Loucy (cell line): ENCODE measurements at regions not wholly inside any gene's neighbourhood (a gene's known extent, or its start where the extent isn't known, plus 50 kb on each side); places are given as distances from the start of the nearest gene placed in this dataset.
A peak's percentile ranks its signal among the peaks of the same experiment; 100 is the strongest.

ENCODE experiments used
- H2AFZ ChIP-seq: fragments of 200-600 bp; sonication (generic); 2 replicates; pipeline ENCODE4 v1.6.0; 2016; ENCODE audit warnings: antibody characterized with exemption, mild to moderate bottlenecking, low read length, moderate library complexity
- H3F3A ChIP-seq: fragments of 200-600 bp; 2 replicates; pipeline ENCODE4 v1.6.0; 2016; ENCODE audit warnings: antibody characterized with exemption, low read depth, mild to moderate bottlenecking
- H3K27me3 ChIP-seq: fragments of 200-600 bp; sonication (generic); 2 replicates; pipeline ENCODE4 v1.6.1; 2014; ENCODE audit warnings: low read length, mild to moderate bottlenecking; ENCODE audit not compliant: insufficient read depth, poor library complexity, severe bottlenecking
- H3K36me3 ChIP-seq: fragments of 200-600 bp; sonication (generic); 2 replicates; pipeline ENCODE4 v1.6.1; 2016; ENCODE audit warnings: low read length; ENCODE audit not compliant: insufficient read depth
- H3K4me1 ChIP-seq: fragments of 200-600 bp; sonication (generic); 2 replicates; pipeline ENCODE4 v1.5.1; 2014; ENCODE audit warnings: low read length, mild to moderate bottlenecking; ENCODE audit not compliant: insufficient read depth, poor library complexity, severe bottlenecking
- H3K4me2 ChIP-seq: fragments of 200-600 bp; sonication (generic); 2 replicates; pipeline ENCODE4 v1.6.0; 2014; ENCODE audit warnings: antibody characterized with exemption, low read length, low read depth, mild to moderate bottlenecking; ENCODE audit not compliant: poor library complexity, severe bottlenecking
- H3K4me3 ChIP-seq: fragments of 200-600 bp; sonication (generic); 2 replicates; pipeline ENCODE4 v1.5.1; 2014; ENCODE audit warnings: low read length, mild to moderate bottlenecking, mixed read lengths; ENCODE audit not compliant: poor library complexity, severe bottlenecking
- H3K79me2 ChIP-seq: fragments of 200-600 bp; sonication (generic); 2 replicates; pipeline ENCODE4 v1.6.1; 2014; ENCODE audit warnings: low read length; ENCODE audit not compliant: insufficient read depth
- H3K9ac ChIP-seq: fragments of 200-600 bp; sonication (generic); 2 replicates; pipeline ENCODE4 v1.6.0; 2014; ENCODE audit warnings: mild to moderate bottlenecking, low read depth, low read length, moderate library complexity; ENCODE audit not compliant: poor library complexity, severe bottlenecking
- H3K9me2 ChIP-seq: fragments of 200-600 bp; sonication (generic); replicated peaks from 2 replicates; pipeline ENCODE4 v1.6.1; 2016; ENCODE audit warnings: low read depth, low read length, mixed read lengths
- H3K9me3 ChIP-seq: fragments of 200-600 bp; sonication (generic); 2 replicates; pipeline ENCODE4 v1.6.1; 2014; ENCODE audit warnings: mild to moderate bottlenecking, antibody characterized with exemption, low read length, low read depth; ENCODE audit not compliant: insufficient read depth
- H4K20me1 ChIP-seq: fragments of 200-600 bp; sonication (generic); 2 replicates; pipeline ENCODE4 v1.6.0; 2014; ENCODE audit warnings: antibody characterized with exemption, low read length, mild to moderate bottlenecking; ENCODE audit not compliant: insufficient read depth, poor library complexity, severe bottlenecking
- CTCF ChIP-seq: fragments of 200-600 bp; sonication (generic); conservative IDR thresholded peaks from 2 replicates; pipeline ENCODE4 v1.5.1; 2014; ENCODE audit warnings: mild to moderate bottlenecking, antibody characterized with exemption, low read length
- EZH2phosphoT487 ChIP-seq: fragments of 200-600 bp; IDR thresholded peaks from 2 replicates; pipeline ENCODE4 v1.6.1; 2018; ENCODE audit warnings: antibody characterized with exemption, mild to moderate bottlenecking, moderate library complexity, borderline replicate concordance

- Histone ChIP-seq H3F3A (no peaks in the 10 kb centered on the region), H3K27me3 (no peaks in the 10 kb centered on the region), H4K20me1 (no peaks in the 10 kb centered on the region), H3K9me3 (no peaks in the 10 kb centered on the region), H3K4me1 (no peaks in the 10 kb centered on the region), H3K79me2 (no peaks in the 10 kb centered on the region), H3K9ac (no peak overlapping the region), H3K9me2 (no peaks in the 10 kb centered on the region), H3K4me2 (peak overlapping the region; percentile 12), H3K36me3 (no peaks in the 10 kb centered on the region), H2AFZ (peak overlapping the region; percentile 23; the same call in 1 of the 2 replicates), H3K4me3 (no peak overlapping the region)
- no peak for TF ChIP-seq EZH2phosphoT487
- TF ChIP-seq CTCF: no peak
Measured at GRCh38 chr7:106377847-106378361, 93.1 kb upstream of the NAMPT start.

GRCh38 chr7:106376026-106376799, 91.4 kb upstream of the NAMPT start:
- TF ChIP-seq CTCF: no peak
- no peak for TF ChIP-seq EZH2phosphoT487
- Histone ChIP-seq H3K9me3 (no peaks in the 10 kb centered on the region), H3K4me1 (no peaks in the 10 kb centered on the region)

GRCh38 chr7:106375499-106375898, 90.7 kb upstream of the NAMPT start:
- H3K4me2 ChIP-seq: no peak overlapping the region
- no peaks in the 10 kb centered on the region for H3K27me3 ChIP-seq
- TF ChIP-seq EZH2phosphoT487: no peak
- TF ChIP-seq CTCF: no peak
- no peak overlapping the region for H3K9ac ChIP-seq
- H3K9me3 ChIP-seq: no peaks in the 10 kb centered on the region
- H4K20me1 ChIP-seq: no peaks in the 10 kb centered on the region
- no peaks in the 10 kb centered on the region for H3K4me1 ChIP-seq
- no peaks in the 10 kb centered on the region for H3K36me3 ChIP-seq
- no peaks in the 10 kb centered on the region for H3K9me2 ChIP-seq
- H3K4me3 ChIP-seq: no peak overlapping the region
- no peaks in the 10 kb centered on the region for H3K79me2 ChIP-seq
- H3F3A ChIP-seq: no peaks in the 10 kb centered on the region
- no peak overlapping the region for H2AFZ ChIP-seq

More at GRCh38 chr7:106376026-106376799, 91.4 kb upstream of the NAMPT start:
- Histone ChIP-seq H3K4me2 (no peak overlapping the region), H3F3A (no peaks in the 10 kb centered on the region), H2AFZ (no peak overlapping the region), H3K27me3 (no peaks in the 10 kb centered on the region), H3K79me2 (no peaks in the 10 kb centered on the region), H3K36me3 (no peaks in the 10 kb centered on the region), H3K4me3 (no peak overlapping the region), H3K9ac (no peak overlapping the region), H4K20me1 (no peaks in the 10 kb centered on the region), H3K9me2 (no peaks in the 10 kb centered on the region)
